Endothelial cell of umbilical vein (primary cell): ENCODE measurements at regions not wholly inside any gene's neighbourhood (a gene's known extent, or its start where the extent isn't known, plus 50 kb on each side); places are given as distances from the start of the nearest gene placed in this dataset.

Experiments used
- BruUV-seq: library from RNA; stranded (reverse); fragments of 400-500 nt; replicated peaks from 2 replicates; lab custom pipeline; 2021; lab: Mats Ljungman, UMichigan
- CTCF ChIA-PET: fragments of 300-600, 350-600 bp; sonication (Branson Sonifier 250); formaldehyde crosslinking; loops from one replicate; lab custom pipeline; 2021; ENCODE audit warnings: antibody characterized with exemption, inconsistent platforms; lab: Charles Lee
- POLR2A ChIA-PET: fragments of 300-600, 350-600 bp; sonication (Branson Sonifier 250); formaldehyde crosslinking; loops from one replicate; lab custom pipeline; 2021; ENCODE audit warnings: antibody characterized with exemption, inconsistent platforms; lab: Charles Lee
- DNase-seq: peaks from one replicate; pipeline ENCODE4 v3.0.0-alpha.2; 2011; ENCODE audit warnings: low read depth, low spot score
- FAIRE-seq: peaks from 2 replicates; lab custom pipeline; 2011; peaks lifted over from hg19 to GRCh38; lab: Jason Lieb, UNC
- H2AFZ ChIP-seq: 2 replicates; pipeline ENCODE4 v1.6.0; 2012; ENCODE audit warnings: low read depth, low read length, control low read depth, inconsistent platforms
- H3K27ac ChIP-seq: 2 replicates; pipeline ENCODE4 v1.5.1; 2011; ENCODE audit warnings: low read depth, mild to moderate bottlenecking, control low read depth, low read length, moderate library complexity; ENCODE audit not compliant: insufficient read depth
- H3K27me3 ChIP-seq, 2 experiments: 2 replicates each; pipeline versions ENCODE4 v1.6.0 to v1.6.1; 2011; ENCODE audit warnings: low read length in 2 of 2, mixed read lengths in 1 of 2; ENCODE audit not compliant: control insufficient read depth in 2 of 2, insufficient read depth in 2 of 2
- H3K36me3 ChIP-seq, 2 experiments: 2 replicates in 1 of 2; 3 replicates in 1 of 2; pipeline ENCODE4 v1.5.1; 2011; ENCODE audit warnings: low read length in 2 of 2, mild to moderate bottlenecking in 1 of 2, moderate library complexity in 1 of 2; ENCODE audit not compliant: control insufficient read depth in 2 of 2, insufficient read depth in 2 of 2; ENCODE audit errors: extremely low read depth in 1 of 2
- H3K4me1 ChIP-seq: 3 replicates; pipeline ENCODE4 v1.5.1; 2011; ENCODE audit warnings: mild to moderate bottlenecking, low read length; ENCODE audit not compliant: control insufficient read depth, insufficient read depth; ENCODE audit errors: extremely low read depth
- H3K4me2 ChIP-seq: 2 replicates; pipeline ENCODE4 v1.6.1; 2011; ENCODE audit warnings: low read length, control low read depth, mixed read lengths; ENCODE audit not compliant: insufficient read depth
- H3K4me3 ChIP-seq, 3 experiments: fragments of 200-600 bp in 1 of 3; sonication (generic), shearing (Covaris generic) in 1 of 3; replicated peaks in 1 of 3; 2 replicates each; pipeline ENCODE4 v1.5.1; 2011 to 2016; ENCODE audit warnings: control low read depth in 3 of 3, low read length in 3 of 3, mild to moderate bottlenecking in 2 of 3, inconsistent platforms in 1 of 3, low read depth in 1 of 3, moderate library complexity in 1 of 3; ENCODE audit not compliant: insufficient read depth in 1 of 3
- H3K79me2 ChIP-seq: 2 replicates; pipeline ENCODE4 v1.6.0; 2012; ENCODE audit warnings: low read length, inconsistent platforms; ENCODE audit not compliant: control insufficient read depth, insufficient read depth
- H3K9ac ChIP-seq: replicated peaks from 2 replicates; pipeline ENCODE3; 2011; ENCODE audit warnings: low read length, control low read depth; ENCODE audit not compliant: insufficient read depth; ENCODE audit errors: extremely low read depth
- H3K9me1 ChIP-seq: replicated peaks from 3 replicates; pipeline ENCODE4 v1.6.0; 2011; ENCODE audit warnings: mild to moderate bottlenecking, low read length; ENCODE audit not compliant: control insufficient read depth, insufficient read depth; ENCODE audit errors: extremely low read depth
- H3K9me3 ChIP-seq: replicated peaks from 2 replicates; pipeline ENCODE4 v1.5.1; 2012; ENCODE audit warnings: low read length, inconsistent platforms; ENCODE audit not compliant: control insufficient read depth, insufficient read depth
- H4K20me1 ChIP-seq: replicated peaks from 2 replicates; pipeline ENCODE3; 2011; ENCODE audit warnings: mild to moderate bottlenecking, low read length; ENCODE audit not compliant: control insufficient read depth, insufficient read depth; ENCODE audit errors: extremely low read depth
- CTCF ChIP-seq, 2 donors: IDR thresholded peaks; 1 replicate in 1 of 2; 2 replicates in 1 of 2; pipeline ENCODE4 v1.5.1; 2011; ENCODE audit warnings: low read length in 2 of 2, mild to moderate bottlenecking in 2 of 2, moderate library complexity in 2 of 2, control low read depth in 1 of 2, inconsistent platforms in 1 of 2, low read depth in 1 of 2; ENCODE audit not compliant: insufficient read depth in 1 of 2; ENCODE audit errors: extremely low read depth in 1 of 2
- EZH2 ChIP-seq: IDR thresholded peaks from 2 replicates; pipeline ENCODE4 v1.6.1; 2012; ENCODE audit warnings: borderline replicate concordance, low read depth, mild to moderate bottlenecking, moderate library complexity, low read length, inconsistent platforms; ENCODE audit not compliant: severe bottlenecking
- FOS ChIP-seq: IDR thresholded peaks from 2 replicates; pipeline ENCODE4 v1.6.1; 2011; ENCODE audit warnings: mild to moderate bottlenecking, low read length, moderate library complexity, borderline replicate concordance; ENCODE audit not compliant: insufficient read depth
- GATA2 ChIP-seq: IDR thresholded peaks from 2 replicates; pipeline ENCODE4 v1.7.0; 2011; ENCODE audit warnings: low read depth, mild to moderate bottlenecking, moderate library complexity, mixed read lengths, low read length; ENCODE audit not compliant: insufficient read length, insufficient read depth
- JUN ChIP-seq: IDR thresholded peaks from 2 replicates; pipeline ENCODE4 v1.6.1; 2011; ENCODE audit warnings: borderline replicate concordance, low read depth; ENCODE audit not compliant: insufficient read length, insufficient read depth
- MAX ChIP-seq: IDR thresholded peaks from 2 replicates; pipeline ENCODE4 v1.6.1; 2011; ENCODE audit not compliant: insufficient read depth, insufficient read length
- MYC ChIP-seq: IDR thresholded peaks from one replicate; pipeline ENCODE4 v1.6.1; 2011; ENCODE audit warnings: mild to moderate bottlenecking, low read depth, low read length
- POLR2A ChIP-seq: IDR thresholded peaks from 2 replicates; pipeline ENCODE4 v1.6.1; 2012; ENCODE audit warnings: low read depth, mild to moderate bottlenecking, control low read depth, low read length
- POLR2AphosphoS5 ChIP-seq: IDR thresholded peaks from 2 replicates; pipeline ENCODE4 v1.6.1; 2012; ENCODE audit warnings: low read depth, mild to moderate bottlenecking, control low read depth, low read length, moderate library complexity; ENCODE audit not compliant: insufficient read depth
- dilution Hi-C: fragments of 300-500 bp; cut with MboI; formaldehyde crosslinking; loops from one replicate; pipeline ENCODE4 v1.15.0; 2019; ENCODE audit warnings: low sequenced_read_pairs; ENCODE audit not compliant: extremely low pct_ligation_motif_present
- intact Hi-C: fragments of 100-400 bp; cut with micrococcal nuclease; formaldehyde crosslinking; loops from one replicate; pipeline ENCODE4 v1.10.0; 2022

DNA sequence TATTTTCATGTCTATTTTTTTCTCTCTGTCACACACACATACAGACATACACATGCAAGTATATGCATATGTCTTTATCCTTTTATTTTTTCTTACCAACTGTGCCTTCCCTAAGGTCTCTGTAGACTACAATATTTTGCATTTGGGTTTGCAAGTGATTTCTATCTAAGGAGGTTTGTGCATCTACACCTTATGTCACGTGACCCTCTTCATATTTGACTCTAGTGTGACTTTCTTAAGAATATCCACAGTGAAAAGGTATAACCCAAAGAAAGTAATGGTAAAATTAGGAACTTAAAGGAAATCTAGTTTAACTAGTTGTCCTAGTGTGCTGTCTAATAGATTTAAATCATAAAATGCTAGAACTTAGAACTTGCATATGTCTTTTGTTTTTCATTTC is 298.8 kb upstream of the LRIG3 start:
- H3K9me1 ChIP-seq, result no peaks in the 10 kb centered on the region
- intact Hi-C loops (no loop called here), dilution Hi-C loops (no loop called here)
- DNase-seq (no peak), FAIRE-seq (no peak)
- H3K36me3 ChIP-seq, result no peaks in the 10 kb centered on the region
- no peak overlapping the region for H3K27ac ChIP-seq
- H3K79me2 ChIP-seq, result no peaks in the 10 kb centered on the region
- H3K4me2 ChIP-seq, result no peak overlapping the region
- no peak overlapping the region for H3K9ac ChIP-seq
- ChIA-PET CTCF (no interaction called here), POLR2A (no interaction called here)
- peaks cover 0 to 2% of the 10 kb centered on the region in 2 experiments for H3K27me3 ChIP-seq
- no peaks in the 10 kb centered on the region for H3K9me3 ChIP-seq
- H4K20me1 ChIP-seq, result no peaks in the 10 kb centered on the region
- no TSS peak for BruUV-seq
- H2AFZ ChIP-seq, result no peak overlapping the region
- H3K4me1 ChIP-seq, result no peaks in the 10 kb centered on the region
- no peak overlapping the region for H3K4me3 ChIP-seq
- TF ChIP-seq EZH2 (no peak), MYC (no peak), POLR2A (no peak), POLR2AphosphoS5 (no peak), GATA2 (no peak), CTCF (IDR thresholded peaks at IDR 0.05; ENCODE audit: extremely low read depth in 1 of 2, insufficient read depth in 1 of 2, low read depth in 1 of 2, low read length in 2 of 2) (no peak), JUN (no peak)

GRCh38 chr12:59196989-59197388 is 276.7 kb upstream of the LRIG3 start:
- Histone ChIP-seq H4K20me1 (no peaks in the 10 kb centered on the region), H3K27ac (no peak overlapping the region), H3K4me2 (no peak overlapping the region), H3K4me3 (no peak overlapping the region), H3K9me1 (no peaks in the 10 kb centered on the region), H3K36me3 (no peaks in the 10 kb centered on the region), H3K4me1 (no peaks in the 10 kb centered on the region), H3K79me2 (no peaks in the 10 kb centered on the region), H3K27me3 (peaks cover 0 to 2% of the 10 kb centered on the region in 2 experiments), H3K9me3 (no peaks in the 10 kb centered on the region), H2AFZ (no peak overlapping the region), H3K9ac (no peak overlapping the region)
- dilution Hi-C loops (no loop called here), intact Hi-C loops (no loop called here)
- POLR2A ChIA-PET, result no interaction called here
- DNase-seq (no peak), FAIRE-seq (no peak)
- CTCF ChIA-PET, result interaction anchor here (0.6 kb wide), 1 partner anchor 234 kb away, joined by 3 read pairs; no protein-coding TSS in a partner anchor
- TF ChIP-seq FOS, result no peak
- no peak for TF ChIP-seq MAX
- TF ChIP-seq MYC, result no peak
- TF ChIP-seq POLR2AphosphoS5, result no peak
- no peak for TF ChIP-seq GATA2
- TF ChIP-seq EZH2, result no peak
- BruUV-seq, result no TSS peak
